GM23338 (cell line): ENCODE measurements at regions not wholly inside any gene's neighbourhood (a gene's known extent, or its start where the extent isn't known, plus 50 kb on each side); places are given as distances from the start of the nearest gene placed in this dataset.

Source experiments
- ATAC-seq: fragments of 200-7000 bp; cut with Tn5 transposase; 3 replicates; pipeline ENCODE4 v1.9.1; 2020
- DNase-seq: peaks from one replicate; pipeline ENCODE4 v3.0.0-alpha.2; 2015; ENCODE audit warnings: low spot score
- H2AFZ ChIP-seq: fragments of 200-600 bp; sonication (generic); 2 replicates; pipeline ENCODE4 v1.8.0; 2016; ENCODE audit warnings: antibody characterized with exemption, mild to moderate bottlenecking, moderate library complexity
- H3F3A ChIP-seq: fragments of 200-600 bp; sonication (generic); replicated peaks from 2 replicates; pipeline ENCODE4 v1.8.0; 2017; ENCODE audit warnings: antibody characterized with exemption, mixed run types, low read depth
- H3K27ac ChIP-seq: fragments of 200-600 bp; sonication (generic); 2 replicates; pipeline ENCODE4 v1.6.1; 2016; ENCODE audit warnings: low read depth
- H3K27me3 ChIP-seq: fragments of 200-600 bp; sonication (generic); 2 replicates; pipeline ENCODE4 v1.8.0; 2016; ENCODE audit warnings: mild to moderate bottlenecking, mixed run types, moderate library complexity; ENCODE audit not compliant: insufficient read depth
- H3K36me3 ChIP-seq: fragments of 200-600 bp; sonication (generic); 2 replicates; pipeline ENCODE4 v1.8.0; 2016; ENCODE audit warnings: mild to moderate bottlenecking; ENCODE audit not compliant: insufficient read depth
- H3K4me1 ChIP-seq: fragments of 200-600 bp; sonication (generic); 2 replicates; pipeline ENCODE4 v1.8.0; 2016; ENCODE audit warnings: mild to moderate bottlenecking, moderate library complexity; ENCODE audit not compliant: insufficient read depth
- H3K4me2 ChIP-seq: fragments of 200-600 bp; sonication (generic); 2 replicates; pipeline ENCODE4 v1.7.1; 2017; ENCODE audit warnings: mixed run types
- H3K4me3 ChIP-seq: fragments of 200-600 bp; sonication (generic); 2 replicates; pipeline ENCODE4 v1.6.1; 2016; ENCODE audit warnings: mixed run types
- H3K79me2 ChIP-seq: fragments of 200-600 bp; sonication (generic); replicated peaks from 2 replicates; pipeline ENCODE4 v1.8.0; 2017; ENCODE audit warnings: mild to moderate bottlenecking; ENCODE audit not compliant: insufficient read depth
- H3K9me2 ChIP-seq: fragments of 200-600 bp; sonication (generic); 2 replicates; pipeline ENCODE4 v1.8.0; 2017; ENCODE audit not compliant: insufficient read depth
- H4K20me1 ChIP-seq: fragments of 200-600 bp; sonication (generic); replicated peaks from 2 replicates; pipeline ENCODE4 v1.8.0; 2017; ENCODE audit warnings: mild to moderate bottlenecking; ENCODE audit not compliant: insufficient read depth
- H3K27ac Mint-ChIP-seq: 2 replicates; pipeline ENCODE4 v1.8.0; 2020; ENCODE audit warnings: inconsistent platforms, mild to moderate bottlenecking, moderate library complexity, mixed read lengths
- H3K27me3 Mint-ChIP-seq: 3 replicates; pipeline ENCODE4 v1.8.0; 2022; ENCODE audit warnings: low read depth, mild to moderate bottlenecking, moderate library complexity, mixed read lengths, inconsistent platforms; ENCODE audit not compliant: insufficient read depth, poor library complexity
- H3K36me3 Mint-ChIP-seq: 3 replicates; pipeline ENCODE4 v1.8.0; 2021; ENCODE audit warnings: low read depth, mild to moderate bottlenecking, inconsistent platforms, moderate library complexity, mixed read lengths
- H3K4me1 Mint-ChIP-seq: 3 replicates; pipeline ENCODE4 v1.8.0; 2020; ENCODE audit warnings: mild to moderate bottlenecking, inconsistent platforms, mixed read lengths
- H3K4me3 Mint-ChIP-seq: 3 replicates; pipeline ENCODE4 v1.8.0; 2021; ENCODE audit warnings: moderate library complexity, mild to moderate bottlenecking, inconsistent platforms, mixed read lengths
- H3K9me3 Mint-ChIP-seq: 3 replicates; pipeline ENCODE4 v1.8.0; 2020; ENCODE audit warnings: moderate library complexity, mild to moderate bottlenecking, inconsistent platforms, mixed read lengths
- EZH2 ChIP-seq: fragments of 200-600 bp; sonication (generic); IDR thresholded peaks from one replicate; pipeline ENCODE4 v1.8.0; 2017; ENCODE audit warnings: antibody characterized with exemption, mild to moderate bottlenecking, low read depth; ENCODE audit not compliant: unreplicated experiment
- NANOG ChIP-seq: IDR thresholded peaks from 2 replicates; pipeline ENCODE4 v1.6.1; 2016; ENCODE audit warnings: antibody characterized with exemption, borderline replicate concordance
- POLR2AphosphoS5 ChIP-seq: IDR thresholded peaks from 2 replicates; pipeline ENCODE4 v1.6.1; 2016; ENCODE audit warnings: antibody characterized with exemption, low read depth
- STAT1 ChIP-seq: IDR thresholded peaks from one replicate; pipeline ENCODE4 v1.6.1; 2016; ENCODE audit warnings: antibody characterized with exemption; ENCODE audit not compliant: unreplicated experiment
- ZNF114 ChIP-seq: fragments of 250-450 bp; sonication (Bioruptor Pico); IDR thresholded peaks from 2 replicates; pipeline ENCODE4 v1.5.0; 2020; ENCODE audit warnings: mild to moderate bottlenecking, moderate library complexity
- TF ChIP-seq, protein P1 (sequence below): fragments of 250-450 bp; sonication (Bioruptor Pico); IDR thresholded peaks from 2 replicates; pipeline ENCODE4 v1.5.0; 2020; ENCODE audit warnings: mild to moderate bottlenecking, moderate library complexity
- TF ChIP-seq, protein P2 (sequence below): IDR thresholded peaks from one replicate; pipeline ENCODE4 v1.6.1; 2018; ENCODE audit warnings: antibody characterized with exemption; ENCODE audit not compliant: unreplicated experiment

DNA sequence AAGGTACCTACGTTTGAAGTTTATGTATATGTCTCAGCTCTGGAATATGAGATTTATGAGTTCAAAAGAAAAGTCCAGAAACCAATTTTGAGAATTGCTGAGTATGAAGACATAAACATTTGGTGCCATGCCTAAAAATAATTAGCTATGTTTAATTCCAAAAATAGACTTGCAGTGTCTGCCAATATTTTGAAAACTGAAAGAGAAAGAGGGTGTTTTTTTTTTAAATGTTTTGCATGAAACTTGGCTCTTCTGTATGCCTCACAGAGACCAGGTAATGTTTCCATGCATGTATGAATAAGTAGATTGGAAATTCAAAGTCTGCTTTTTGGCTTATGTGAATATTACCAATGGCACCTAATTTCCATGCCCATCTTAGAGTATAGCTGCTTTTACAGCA is 634.4 kb upstream of the C9orf72 start (continued):
- TF ChIP-seq, protein P1, sequence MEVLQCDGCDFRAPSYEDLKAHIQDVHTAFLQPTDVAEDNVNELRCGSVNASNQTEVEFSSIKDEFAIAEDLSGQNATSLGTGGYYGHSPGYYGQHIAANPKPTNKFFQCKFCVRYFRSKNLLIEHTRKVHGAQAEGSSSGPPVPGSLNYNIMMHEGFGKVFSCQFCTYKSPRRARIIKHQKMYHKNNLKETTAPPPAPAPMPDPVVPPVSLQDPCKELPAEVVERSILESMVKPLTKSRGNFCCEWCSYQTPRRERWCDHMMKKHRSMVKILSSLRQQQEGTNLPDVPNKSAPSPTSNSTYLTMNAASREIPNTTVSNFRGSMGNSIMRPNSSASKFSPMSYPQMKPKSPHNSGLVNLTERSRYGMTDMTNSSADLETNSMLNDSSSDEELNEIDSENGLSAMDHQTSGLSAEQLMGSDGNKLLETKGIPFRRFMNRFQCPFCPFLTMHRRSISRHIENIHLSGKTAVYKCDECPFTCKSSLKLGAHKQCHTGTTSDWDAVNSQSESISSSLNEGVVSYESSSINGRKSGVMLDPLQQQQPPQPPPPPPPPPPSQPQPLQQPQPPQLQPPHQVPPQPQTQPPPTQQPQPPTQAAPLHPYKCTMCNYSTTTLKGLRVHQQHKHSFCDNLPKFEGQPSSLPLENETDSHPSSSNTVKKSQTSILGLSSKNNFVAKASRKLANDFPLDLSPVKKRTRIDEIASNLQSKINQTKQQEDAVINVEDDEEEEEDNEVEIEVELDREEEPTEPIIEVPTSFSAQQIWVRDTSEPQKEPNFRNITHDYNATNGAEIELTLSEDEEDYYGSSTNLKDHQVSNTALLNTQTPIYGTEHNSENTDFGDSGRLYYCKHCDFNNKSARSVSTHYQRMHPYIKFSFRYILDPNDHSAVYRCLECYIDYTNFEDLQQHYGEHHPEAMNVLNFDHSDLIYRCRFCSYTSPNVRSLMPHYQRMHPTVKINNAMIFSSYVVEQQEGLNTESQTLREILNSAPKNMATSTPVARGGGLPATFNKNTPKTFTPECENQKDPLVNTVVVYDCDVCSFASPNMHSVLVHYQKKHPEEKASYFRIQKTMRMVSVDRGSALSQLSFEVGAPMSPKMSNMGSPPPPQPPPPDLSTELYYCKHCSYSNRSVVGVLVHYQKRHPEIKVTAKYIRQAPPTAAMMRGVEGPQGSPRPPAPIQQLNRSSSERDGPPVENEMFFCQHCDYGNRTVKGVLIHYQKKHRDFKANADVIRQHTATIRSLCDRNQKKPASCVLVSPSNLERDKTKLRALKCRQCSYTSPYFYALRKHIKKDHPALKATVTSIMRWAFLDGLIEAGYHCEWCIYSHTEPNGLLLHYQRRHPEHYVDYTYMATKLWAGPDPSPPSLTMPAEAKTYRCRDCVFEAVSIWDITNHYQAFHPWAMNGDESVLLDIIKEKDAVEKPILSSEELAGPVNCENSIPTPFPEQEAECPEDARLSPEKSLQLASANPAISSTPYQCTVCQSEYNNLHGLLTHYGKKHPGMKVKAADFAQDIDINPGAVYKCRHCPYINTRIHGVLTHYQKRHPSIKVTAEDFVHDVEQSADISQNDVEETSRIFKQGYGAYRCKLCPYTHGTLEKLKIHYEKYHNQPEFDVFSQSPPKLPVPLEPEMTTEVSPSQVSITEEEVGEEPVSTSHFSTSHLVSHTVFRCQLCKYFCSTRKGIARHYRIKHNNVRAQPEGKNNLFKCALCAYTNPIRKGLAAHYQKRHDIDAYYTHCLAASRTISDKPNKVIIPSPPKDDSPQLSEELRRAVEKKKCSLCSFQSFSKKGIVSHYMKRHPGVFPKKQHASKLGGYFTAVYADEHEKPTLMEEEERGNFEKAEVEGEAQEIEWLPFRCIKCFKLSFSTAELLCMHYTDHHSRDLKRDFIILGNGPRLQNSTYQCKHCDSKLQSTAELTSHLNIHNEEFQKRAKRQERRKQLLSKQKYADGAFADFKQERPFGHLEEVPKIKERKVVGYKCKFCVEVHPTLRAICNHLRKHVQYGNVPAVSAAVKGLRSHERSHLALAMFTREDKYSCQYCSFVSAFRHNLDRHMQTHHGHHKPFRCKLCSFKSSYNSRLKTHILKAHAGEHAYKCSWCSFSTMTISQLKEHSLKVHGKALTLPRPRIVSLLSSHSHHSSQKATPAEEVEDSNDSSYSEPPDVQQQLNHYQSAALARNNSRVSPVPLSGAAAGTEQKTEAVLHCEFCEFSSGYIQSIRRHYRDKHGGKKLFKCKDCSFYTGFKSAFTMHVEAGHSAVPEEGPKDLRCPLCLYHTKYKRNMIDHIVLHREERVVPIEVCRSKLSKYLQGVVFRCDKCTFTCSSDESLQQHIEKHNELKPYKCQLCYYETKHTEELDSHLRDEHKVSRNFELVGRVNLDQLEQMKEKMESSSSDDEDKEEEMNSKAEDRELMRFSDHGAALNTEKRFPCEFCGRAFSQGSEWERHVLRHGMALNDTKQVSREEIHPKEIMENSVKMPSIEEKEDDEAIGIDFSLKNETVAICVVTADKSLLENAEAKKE (CRISPR knock-in tag): no peak
- TF ChIP-seq EZH2: no peak

DNA sequence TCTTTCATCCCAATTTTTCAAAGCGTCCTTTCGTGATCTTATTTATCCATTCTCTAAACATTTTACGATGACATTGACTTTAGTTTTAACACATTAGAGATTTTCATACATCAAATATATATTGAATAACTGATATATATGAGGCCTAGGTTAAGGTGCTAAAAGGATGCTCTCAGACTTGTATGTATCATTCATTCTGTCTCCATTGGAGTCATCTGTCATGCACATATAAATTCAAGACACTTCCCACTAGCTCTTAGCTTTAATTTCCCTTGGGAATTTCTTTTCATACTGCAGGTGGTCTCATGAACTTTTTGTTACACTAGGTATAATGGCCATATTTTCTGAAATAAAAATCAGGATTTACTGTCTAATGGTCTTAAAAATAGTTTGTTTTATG is 635.8 kb upstream of the C9orf72 start:
- peaks cover 5% of the 10 kb centered on the region for H3K4me1 Mint-ChIP-seq
- Histone ChIP-seq H4K20me1 (no peaks in the 10 kb centered on the region), H3K36me3 (no peaks in the 10 kb centered on the region), H2AFZ (no peak overlapping the region), H3K27me3 (no peaks in the 10 kb centered on the region), H3K4me1 (no peaks in the 10 kb centered on the region), H3K4me2 (no peak overlapping the region), H3F3A (no peaks in the 10 kb centered on the region), H3K9me2 (no peaks in the 10 kb centered on the region), H3K79me2 (no peaks in the 10 kb centered on the region), H3K27ac (no peak overlapping the region), H3K4me3 (no peak overlapping the region)
- no peak overlapping the region for H3K4me3 Mint-ChIP-seq
- no peaks in the 10 kb centered on the region for H3K27me3 Mint-ChIP-seq
- no peaks in the 10 kb centered on the region for H3K9me3 Mint-ChIP-seq
- DNase-seq (no peak), ATAC-seq (no peak)
- no peaks in the 10 kb centered on the region for H3K36me3 Mint-ChIP-seq
- H3K27ac Mint-ChIP-seq: no peak overlapping the region
- TF ChIP-seq EZH2: no peak
- TF ChIP-seq, protein P1 (CRISPR knock-in tag): no peak
- no peak for TF ChIP-seq ZNF114
- no peak for TF ChIP-seq NANOG
- TF ChIP-seq, protein P2, sequence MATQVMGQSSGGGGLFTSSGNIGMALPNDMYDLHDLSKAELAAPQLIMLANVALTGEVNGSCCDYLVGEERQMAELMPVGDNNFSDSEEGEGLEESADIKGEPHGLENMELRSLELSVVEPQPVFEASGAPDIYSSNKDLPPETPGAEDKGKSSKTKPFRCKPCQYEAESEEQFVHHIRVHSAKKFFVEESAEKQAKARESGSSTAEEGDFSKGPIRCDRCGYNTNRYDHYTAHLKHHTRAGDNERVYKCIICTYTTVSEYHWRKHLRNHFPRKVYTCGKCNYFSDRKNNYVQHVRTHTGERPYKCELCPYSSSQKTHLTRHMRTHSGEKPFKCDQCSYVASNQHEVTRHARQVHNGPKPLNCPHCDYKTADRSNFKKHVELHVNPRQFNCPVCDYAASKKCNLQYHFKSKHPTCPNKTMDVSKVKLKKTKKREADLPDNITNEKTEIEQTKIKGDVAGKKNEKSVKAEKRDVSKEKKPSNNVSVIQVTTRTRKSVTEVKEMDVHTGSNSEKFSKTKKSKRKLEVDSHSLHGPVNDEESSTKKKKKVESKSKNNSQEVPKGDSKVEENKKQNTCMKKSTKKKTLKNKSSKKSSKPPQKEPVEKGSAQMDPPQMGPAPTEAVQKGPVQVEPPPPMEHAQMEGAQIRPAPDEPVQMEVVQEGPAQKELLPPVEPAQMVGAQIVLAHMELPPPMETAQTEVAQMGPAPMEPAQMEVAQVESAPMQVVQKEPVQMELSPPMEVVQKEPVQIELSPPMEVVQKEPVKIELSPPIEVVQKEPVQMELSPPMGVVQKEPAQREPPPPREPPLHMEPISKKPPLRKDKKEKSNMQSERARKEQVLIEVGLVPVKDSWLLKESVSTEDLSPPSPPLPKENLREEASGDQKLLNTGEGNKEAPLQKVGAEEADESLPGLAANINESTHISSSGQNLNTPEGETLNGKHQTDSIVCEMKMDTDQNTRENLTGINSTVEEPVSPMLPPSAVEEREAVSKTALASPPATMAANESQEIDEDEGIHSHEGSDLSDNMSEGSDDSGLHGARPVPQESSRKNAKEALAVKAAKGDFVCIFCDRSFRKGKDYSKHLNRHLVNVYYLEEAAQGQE: no peak
- TF ChIP-seq POLR2AphosphoS5: no peak
- no peak for TF ChIP-seq STAT1
